DND-41 (cell line): ENCODE measurements at regions not wholly inside any gene's neighbourhood (a gene's known extent, or its start where the extent isn't known, plus 50 kb on each side); places are given as distances from the start of the nearest gene placed in this dataset.

Experiments used
- ATAC-seq: fragments of 200-7000 bp; cut with Tn5 transposase; 3 replicates; pipeline ENCODE4 v1.9.1; 2021; ENCODE audit warnings: low read depth; ENCODE audit not compliant: insufficient read depth
- DNase-seq: peaks from one replicate; pipeline ENCODE4 v3.0.0-alpha.2; 2020
- H2AFZ ChIP-seq: 2 replicates; pipeline ENCODE4 v1.6.0; 2012; ENCODE audit warnings: low read depth, low read length
- H3K27ac ChIP-seq: 2 replicates; pipeline ENCODE4 v1.5.1; 2012; ENCODE audit warnings: low read length, inconsistent platforms
- H3K27me3 ChIP-seq: fragments of 200-600 bp; sonication (generic); 2 replicates; pipeline ENCODE4 v1.6.0; 2012; ENCODE audit warnings: low read length, mild to moderate bottlenecking, inconsistent platforms; ENCODE audit not compliant: insufficient read depth, poor library complexity
- H3K36me3 ChIP-seq: 2 replicates; pipeline ENCODE4 v1.5.1; 2012; ENCODE audit warnings: low read length, inconsistent platforms; ENCODE audit not compliant: insufficient read depth
- H3K4me1 ChIP-seq: 2 replicates; pipeline ENCODE4 v1.5.1; 2012; ENCODE audit warnings: mild to moderate bottlenecking, low read length; ENCODE audit not compliant: insufficient read depth
- H3K4me2 ChIP-seq: 2 replicates; pipeline ENCODE4 v1.6.0; 2012; ENCODE audit warnings: mild to moderate bottlenecking, moderate library complexity, low read length, inconsistent platforms; ENCODE audit not compliant: insufficient read depth
- H3K4me3 ChIP-seq, 2 experiments: fragments of 200-600 bp in 1 of 2; shearing (Covaris generic) in 1 of 2; 2 replicates each; pipeline ENCODE4 v1.5.1; 2012 to 2016; ENCODE audit warnings: inconsistent platforms in 2 of 2, low read length in 2 of 2, mild to moderate bottlenecking in 2 of 2, low read depth in 1 of 2, moderate library complexity in 1 of 2
- H3K79me2 ChIP-seq: 2 replicates; pipeline ENCODE4 v1.6.0; 2012; ENCODE audit warnings: low read length, inconsistent platforms; ENCODE audit not compliant: insufficient read depth
- H3K9ac ChIP-seq: 2 replicates; pipeline ENCODE4 v1.6.0; 2012; ENCODE audit warnings: low read depth, mild to moderate bottlenecking, inconsistent platforms, low read length, moderate library complexity
- H3K9me3 ChIP-seq: 2 replicates; pipeline ENCODE4 v1.5.1; 2012; ENCODE audit warnings: low read length, moderate library complexity, mild to moderate bottlenecking, inconsistent platforms; ENCODE audit not compliant: insufficient read depth, severe bottlenecking
- H4K20me1 ChIP-seq: 2 replicates; pipeline ENCODE4 v1.6.0; 2012; ENCODE audit warnings: low read length; ENCODE audit not compliant: insufficient read depth
- EZH2 ChIP-seq: IDR thresholded peaks from 3 replicates; pipeline ENCODE4 v1.6.1; 2012; ENCODE audit warnings: borderline replicate concordance, low read depth, mild to moderate bottlenecking, moderate library complexity, low read length, inconsistent platforms; ENCODE audit not compliant: severe bottlenecking
- TF ChIP-seq, protein P1 (sequence below): IDR thresholded peaks from 2 replicates; pipeline ENCODE4 v1.5.1; 2012; ENCODE audit warnings: borderline replicate concordance, low read length, moderate library complexity, mild to moderate bottlenecking; ENCODE audit not compliant: poor library complexity, severe bottlenecking; ENCODE audit errors: extremely low read depth

DNA sequence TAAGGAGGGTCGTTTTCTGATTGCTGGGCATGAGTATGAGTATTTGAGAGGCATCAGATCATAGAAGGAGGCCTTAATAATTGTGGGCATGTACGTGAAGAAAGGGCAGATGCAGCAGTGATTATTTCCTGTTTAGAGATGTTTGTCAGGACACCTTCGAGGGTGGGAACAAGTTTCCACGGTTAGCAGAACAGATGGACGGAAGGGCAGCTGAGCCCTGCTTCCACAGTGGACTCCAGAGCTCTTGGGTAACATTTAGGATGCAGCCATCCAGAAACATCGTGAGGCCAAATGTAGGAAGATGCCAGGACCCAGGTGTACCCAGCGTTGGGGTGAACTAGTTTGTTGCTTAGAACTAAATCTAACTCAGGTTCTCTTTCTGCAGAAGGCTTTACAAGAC lies 231.3 kb upstream of the FAT1 start:
- no peak overlapping the region for H3K9ac ChIP-seq
- no peaks in the 10 kb centered on the region for H4K20me1 ChIP-seq
- no peak overlapping the region for H3K4me3 ChIP-seq
- H3K4me2 ChIP-seq: no peak overlapping the region
- no peaks in the 10 kb centered on the region for H3K79me2 ChIP-seq
- H3K36me3 ChIP-seq: no peaks in the 10 kb centered on the region
- ATAC-seq: no peak
- H2AFZ ChIP-seq: no peak overlapping the region
- no peak overlapping the region for H3K27ac ChIP-seq
- DNase-seq: no peak
- H3K27me3 ChIP-seq: no peaks in the 10 kb centered on the region
- no peaks in the 10 kb centered on the region for H3K4me1 ChIP-seq
- no peak for TF ChIP-seq EZH2
- TF ChIP-seq, protein P1, sequence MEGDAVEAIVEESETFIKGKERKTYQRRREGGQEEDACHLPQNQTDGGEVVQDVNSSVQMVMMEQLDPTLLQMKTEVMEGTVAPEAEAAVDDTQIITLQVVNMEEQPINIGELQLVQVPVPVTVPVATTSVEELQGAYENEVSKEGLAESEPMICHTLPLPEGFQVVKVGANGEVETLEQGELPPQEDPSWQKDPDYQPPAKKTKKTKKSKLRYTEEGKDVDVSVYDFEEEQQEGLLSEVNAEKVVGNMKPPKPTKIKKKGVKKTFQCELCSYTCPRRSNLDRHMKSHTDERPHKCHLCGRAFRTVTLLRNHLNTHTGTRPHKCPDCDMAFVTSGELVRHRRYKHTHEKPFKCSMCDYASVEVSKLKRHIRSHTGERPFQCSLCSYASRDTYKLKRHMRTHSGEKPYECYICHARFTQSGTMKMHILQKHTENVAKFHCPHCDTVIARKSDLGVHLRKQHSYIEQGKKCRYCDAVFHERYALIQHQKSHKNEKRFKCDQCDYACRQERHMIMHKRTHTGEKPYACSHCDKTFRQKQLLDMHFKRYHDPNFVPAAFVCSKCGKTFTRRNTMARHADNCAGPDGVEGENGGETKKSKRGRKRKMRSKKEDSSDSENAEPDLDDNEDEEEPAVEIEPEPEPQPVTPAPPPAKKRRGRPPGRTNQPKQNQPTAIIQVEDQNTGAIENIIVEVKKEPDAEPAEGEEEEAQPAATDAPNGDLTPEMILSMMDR: no peak
- H3K9me3 ChIP-seq: peaks cover 2% of the 10 kb centered on the region

DNA sequence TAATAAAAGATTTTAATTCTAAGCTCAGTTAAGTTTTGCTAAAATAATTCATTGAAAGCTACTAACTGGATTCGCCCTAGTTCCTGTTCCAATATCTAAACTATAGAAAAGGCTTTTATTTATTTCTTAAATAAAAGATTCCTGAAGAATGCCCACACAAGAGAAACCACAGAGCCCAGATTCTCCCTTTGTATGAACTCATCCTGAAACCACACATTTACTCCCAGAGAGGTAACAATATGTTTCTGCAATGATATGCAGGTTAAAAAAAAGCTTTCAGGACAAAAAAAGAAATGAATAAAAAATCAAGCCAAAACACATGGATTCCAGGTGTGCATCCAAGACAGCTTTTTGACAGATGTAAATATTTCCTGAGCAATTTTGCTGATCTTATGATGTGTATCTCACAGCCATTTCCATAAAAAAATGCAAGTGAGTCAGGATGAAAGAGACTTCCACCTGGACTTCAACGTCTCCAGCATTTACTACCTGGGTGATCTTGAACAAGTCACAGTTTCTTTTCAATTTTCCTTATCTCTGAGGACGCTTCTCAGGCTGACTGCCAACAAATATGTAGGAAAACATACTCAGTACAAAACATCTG lies 234.4 kb upstream of the FAT1 start:
- Histone ChIP-seq H3K4me1 (no peaks in the 10 kb centered on the region), H3K9ac (no peak overlapping the region), H3K4me2 (no peak overlapping the region), H3K9me3 (peaks cover 2% of the 10 kb centered on the region), H3K36me3 (no peaks in the 10 kb centered on the region), H3K4me3 (no peak overlapping the region), H2AFZ (no peak overlapping the region), H3K27ac (no peak overlapping the region), H4K20me1 (no peaks in the 10 kb centered on the region), H3K79me2 (no peaks in the 10 kb centered on the region), H3K27me3 (no peaks in the 10 kb centered on the region)
- TF ChIP-seq EZH2: no peak
- TF ChIP-seq, protein P1: no peak
- DNase-seq: no peak
- no peak for ATAC-seq

DNA sequence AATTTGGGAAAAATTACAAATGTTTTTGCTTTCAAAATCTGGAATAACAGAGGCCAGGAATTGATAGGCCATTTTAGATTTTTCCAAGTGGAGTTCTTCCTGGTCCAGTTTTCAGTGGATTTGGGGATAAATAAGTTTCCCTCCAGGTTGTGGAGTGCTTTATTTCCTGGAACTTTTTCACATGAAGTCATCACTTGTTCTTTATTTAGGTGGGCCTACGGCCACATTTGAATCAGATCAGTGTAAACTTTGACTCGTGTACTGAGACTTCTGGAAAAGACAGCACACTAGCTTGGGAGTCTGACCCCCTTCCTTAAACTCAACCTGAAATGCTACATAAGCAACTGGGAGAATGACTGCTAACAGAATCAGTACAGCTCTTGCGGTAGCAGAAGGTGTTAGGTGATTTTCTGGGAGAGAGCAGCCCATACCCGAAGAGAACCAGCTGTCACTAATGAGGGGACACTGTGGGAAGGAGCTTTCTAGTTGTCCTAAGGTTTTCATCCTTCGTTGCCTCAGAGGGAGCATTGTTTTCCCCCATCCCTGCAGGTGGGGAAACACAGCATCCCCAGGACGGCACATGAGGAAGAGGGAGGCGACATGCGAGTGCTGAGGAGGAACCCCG lies 235.2 kb upstream of the FAT1 start:
- Histone ChIP-seq H3K9me3 (peaks cover 2% of the 10 kb centered on the region), H3K27ac (no peak overlapping the region), H3K4me1 (no peaks in the 10 kb centered on the region), H3K36me3 (no peaks in the 10 kb centered on the region), H3K4me2 (no peak overlapping the region), H2AFZ (no peak overlapping the region), H3K79me2 (no peaks in the 10 kb centered on the region), H3K9ac (no peak overlapping the region), H4K20me1 (no peaks in the 10 kb centered on the region), H3K4me3 (no peak overlapping the region), H3K27me3 (no peaks in the 10 kb centered on the region)
- TF ChIP-seq, protein P1: no peak
- no peak for TF ChIP-seq EZH2
- DNase-seq: no peak
- no peak for ATAC-seq
